SKM-1 treated with dmso at 0.1 percent for 144 hours (cell line): ENCODE measurements at regions not wholly inside any gene's neighbourhood (a gene's known extent, or its start where the extent isn't known, plus 50 kb on each side); places are given as distances from the start of the nearest gene placed in this dataset.
A peak's percentile ranks its signal among the peaks of the same experiment; 100 is the strongest.

Source experiments
- DNase-seq: peaks from one replicate; lab custom pipeline; 2025; ENCODE audit not compliant: unreplicated experiment; lab: John Stamatoyannopoulos, UW

GRCh38 chr2:145729481-145729880 is 1209.6 kb upstream of the ZEB2 start:
- DNase-seq = no peak

- DNase-seq = no peak
These were observed 1208.6 kb upstream of the ZEB2 start for GRCh38 chr2:145728511-145728910.

GRCh38 chr2:145725876-145726275 is 1206.0 kb upstream of the ZEB2 start:
- DNase-seq = peak; percentile 6

- no peak for DNase-seq
These were observed 1204.5 kb upstream of the ZEB2 start for GRCh38 chr2:145724311-145724898.

- no peak for DNase-seq
These were observed 1204.0 kb upstream of the ZEB2 start for GRCh38 chr2:145723872-145724271.

GRCh38 chr2:145721681-145722080 is 1201.8 kb upstream of the ZEB2 start:
- no peak for DNase-seq

- DNase-seq = no peak
These were observed 1195.7 kb upstream of the ZEB2 start for GRCh38 chr2:145715601-145716000.

GRCh38 chr2:145710303-145710702 is 1190.4 kb upstream of the ZEB2 start:
- no peak for DNase-seq

GRCh38 chr2:145702305-145702704 is 1182.4 kb upstream of the ZEB2 start:
- DNase-seq = no peak

GRCh38 chr2:145692971-145693478 is 1173.1 kb upstream of the ZEB2 start:
- DNase-seq = peak; percentile 99

GRCh38 chr2:145691659-145692058 is 1171.7 kb upstream of the ZEB2 start:
- no peak for DNase-seq

GRCh38 chr2:145690183-145690778 is 1170.4 kb upstream of the ZEB2 start:
- DNase-seq = no peak

GRCh38 chr2:145689277-145689676 is 1169.4 kb upstream of the ZEB2 start:
- no peak for DNase-seq

GRCh38 chr2:145688156-145688555 is 1168.2 kb upstream of the ZEB2 start:
- no peak for DNase-seq

GRCh38 chr2:145687442-145688134 is 1167.7 kb upstream of the ZEB2 start:
- DNase-seq = no peak

GRCh38 chr2:145685383-145686050 is 1165.6 kb upstream of the ZEB2 start:
- DNase-seq = no peak

- peak; percentile 69 for DNase-seq
These were observed 1162.7 kb upstream of the ZEB2 start for GRCh38 chr2:145682546-145683157.

GRCh38 chr2:145680276-145680675 is 1160.4 kb upstream of the ZEB2 start:
- DNase-seq = no peak

- DNase-seq = no peak
These were observed 1157.5 kb upstream of the ZEB2 start for GRCh38 chr2:145677371-145677770.

- no peak for DNase-seq
These were observed 1154.8 kb upstream of the ZEB2 start for GRCh38 chr2:145674705-145675104.

GRCh38 chr2:145669301-145669700 is 1149.4 kb upstream of the ZEB2 start:
- DNase-seq = no peak
